ENCODE measurements at regions not wholly inside any gene's neighbourhood (a gene's known extent, or its start where the extent isn't known, plus 50 kb on each side); places are given as distances from the start of the nearest gene placed in this dataset.
A peak's percentile ranks its signal among the peaks of the same experiment; 100 is the strongest.

DNA sequence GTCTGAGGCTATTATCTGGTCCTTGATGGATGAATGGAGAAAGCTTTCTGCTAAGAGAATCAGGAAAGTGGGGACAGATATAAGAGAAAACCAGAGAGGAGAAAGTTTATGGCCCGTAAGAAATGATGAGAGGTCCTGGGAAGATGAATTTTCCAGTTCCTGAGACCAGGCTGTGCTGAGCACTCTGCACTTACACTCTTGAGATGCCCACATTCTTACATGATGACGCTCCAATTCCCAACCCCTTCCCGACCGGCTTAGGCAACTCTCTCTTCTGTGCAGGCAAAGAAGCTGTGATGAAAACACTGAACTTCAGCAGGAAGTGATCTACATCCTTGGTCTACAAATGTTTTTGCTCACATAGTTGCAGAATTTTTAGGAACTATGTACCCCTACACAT, 417.0 kb downstream of the ARHGEF28 start:
- TF ChIP-seq, protein P1, sequence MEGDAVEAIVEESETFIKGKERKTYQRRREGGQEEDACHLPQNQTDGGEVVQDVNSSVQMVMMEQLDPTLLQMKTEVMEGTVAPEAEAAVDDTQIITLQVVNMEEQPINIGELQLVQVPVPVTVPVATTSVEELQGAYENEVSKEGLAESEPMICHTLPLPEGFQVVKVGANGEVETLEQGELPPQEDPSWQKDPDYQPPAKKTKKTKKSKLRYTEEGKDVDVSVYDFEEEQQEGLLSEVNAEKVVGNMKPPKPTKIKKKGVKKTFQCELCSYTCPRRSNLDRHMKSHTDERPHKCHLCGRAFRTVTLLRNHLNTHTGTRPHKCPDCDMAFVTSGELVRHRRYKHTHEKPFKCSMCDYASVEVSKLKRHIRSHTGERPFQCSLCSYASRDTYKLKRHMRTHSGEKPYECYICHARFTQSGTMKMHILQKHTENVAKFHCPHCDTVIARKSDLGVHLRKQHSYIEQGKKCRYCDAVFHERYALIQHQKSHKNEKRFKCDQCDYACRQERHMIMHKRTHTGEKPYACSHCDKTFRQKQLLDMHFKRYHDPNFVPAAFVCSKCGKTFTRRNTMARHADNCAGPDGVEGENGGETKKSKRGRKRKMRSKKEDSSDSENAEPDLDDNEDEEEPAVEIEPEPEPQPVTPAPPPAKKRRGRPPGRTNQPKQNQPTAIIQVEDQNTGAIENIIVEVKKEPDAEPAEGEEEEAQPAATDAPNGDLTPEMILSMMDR (conservative IDR thresholded peaks at IDR 0.05; ENCODE audit: low read depth, low read length): no peak
- DNase-seq (ENCODE audit: low read depth): peak; percentile 63
- no peak overlapping the region for H3K4me3 ChIP-seq (ENCODE audit: low read length)

DNA sequence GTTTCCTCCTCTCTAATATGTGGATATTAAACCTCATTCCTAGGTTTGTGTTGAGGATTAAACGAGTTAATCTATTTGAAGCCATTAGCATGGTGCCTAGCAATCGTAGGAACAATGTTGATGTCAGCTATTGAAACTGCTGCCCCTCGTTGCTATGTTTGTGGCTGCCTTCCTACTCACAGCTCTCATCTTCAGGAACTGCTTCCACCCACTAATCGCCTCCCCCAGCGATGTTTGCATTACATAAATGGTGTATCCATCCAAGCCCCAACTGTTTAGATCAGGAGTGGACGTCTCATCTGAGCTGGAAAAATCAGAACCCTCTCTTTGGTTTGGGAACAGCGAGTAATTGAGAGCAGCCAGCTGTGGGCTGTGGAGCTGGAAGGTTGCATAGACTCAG, 416.6 kb downstream of the ARHGEF28 start:
- no peak overlapping the region for H3K4me3 ChIP-seq (ENCODE audit: low read length)
- TF ChIP-seq, protein P1 (conservative IDR thresholded peaks at IDR 0.05; ENCODE audit: low read depth, low read length): no peak
- DNase-seq (ENCODE audit: low read depth): no peak

DNA sequence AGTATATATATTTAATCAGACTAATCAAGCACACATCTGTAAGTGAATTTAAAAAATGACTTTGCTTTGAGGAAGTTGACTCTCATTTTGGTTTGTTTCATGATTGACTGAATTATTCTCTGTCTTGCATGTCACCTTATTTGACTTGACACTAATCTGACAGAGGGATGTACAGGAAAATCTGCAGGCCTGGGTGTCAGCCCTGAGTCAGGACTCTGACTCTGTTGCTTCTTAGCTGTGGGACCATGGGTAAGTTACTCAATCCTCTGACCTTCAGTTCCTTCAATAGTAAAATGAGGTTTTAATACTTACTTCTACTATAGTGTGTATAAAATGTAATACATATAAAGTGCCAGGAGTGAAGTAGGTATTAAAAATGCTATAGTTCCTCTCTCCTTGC, 415.9 kb downstream of the ARHGEF28 start:
- no peak overlapping the region for H3K4me3 ChIP-seq (ENCODE audit: low read length)
- no peak for DNase-seq (ENCODE audit: low read depth)
- TF ChIP-seq, protein P1 (conservative IDR thresholded peaks at IDR 0.05; ENCODE audit: low read depth, low read length): no peak

DNA sequence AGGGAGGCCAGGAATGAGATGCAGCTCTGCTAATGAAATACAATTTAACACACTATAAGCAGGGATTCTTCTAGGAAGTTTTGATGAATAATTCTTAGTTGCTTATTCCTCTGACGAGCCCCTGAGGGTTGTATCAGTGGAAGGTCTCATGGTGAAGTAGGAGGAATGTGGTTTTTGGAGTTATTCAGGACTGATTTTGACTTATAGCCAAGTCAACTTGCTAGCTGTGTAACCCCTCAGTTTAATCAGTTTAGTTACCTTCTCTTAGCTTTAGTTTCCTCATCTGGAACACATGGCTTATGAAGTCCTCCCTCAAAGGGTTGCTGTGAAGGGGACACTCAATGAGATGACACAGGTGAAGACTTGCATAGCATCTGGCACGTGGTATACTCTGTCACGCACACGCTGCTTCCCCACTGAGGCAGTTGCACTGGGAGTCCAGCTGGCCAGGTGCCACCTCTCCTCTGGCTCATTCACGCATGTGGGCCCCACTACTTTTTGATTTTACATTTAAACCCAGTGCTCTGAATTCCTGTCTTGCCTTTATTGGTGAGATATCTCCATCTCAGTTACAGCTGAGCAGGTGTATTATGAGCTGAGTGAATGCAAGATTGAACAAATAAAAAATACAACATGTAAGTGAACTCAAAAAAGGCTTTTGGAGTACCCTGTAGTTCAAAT, 415.0 kb downstream of the ARHGEF28 start:
- no peak for DNase-seq (ENCODE audit: low read depth)
- TF ChIP-seq, protein P1 (conservative IDR thresholded peaks at IDR 0.05; ENCODE audit: low read depth, low read length): no peak

DNA sequence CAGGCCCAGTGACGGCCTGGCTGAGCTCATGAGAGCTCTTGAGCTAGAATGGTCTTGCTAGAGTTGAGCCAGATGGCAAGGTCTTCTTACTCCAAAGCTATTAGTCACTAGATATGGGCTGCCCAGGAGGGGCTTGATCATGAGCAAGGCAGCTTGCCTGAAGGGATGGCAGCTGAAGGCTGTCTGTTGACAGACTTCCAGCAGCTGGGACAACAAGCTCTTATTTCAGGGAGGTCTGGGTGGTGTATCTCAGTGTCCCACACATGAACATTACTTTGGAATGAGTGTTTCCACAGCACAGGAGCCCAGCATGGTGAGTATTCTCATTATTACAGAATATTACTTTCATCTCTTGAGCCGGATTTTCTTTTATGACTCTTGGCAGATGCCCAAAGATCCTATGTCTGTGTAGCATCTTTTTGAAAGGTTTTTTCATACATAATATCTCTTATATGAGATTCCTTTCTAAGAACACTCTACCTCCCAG, 414.1 kb downstream of the ARHGEF28 start:
- H3K4me3 ChIP-seq (ENCODE audit: low read length): no peak overlapping the region
- DNase-seq (ENCODE audit: low read depth): no peak
- TF ChIP-seq, protein P1 (conservative IDR thresholded peaks at IDR 0.05; ENCODE audit: low read depth, low read length): no peak

More for the DNA sequence above, 415.0 kb downstream of the ARHGEF28 start:
- no peak overlapping the region for H3K4me3 ChIP-seq (ENCODE audit: low read length)

DNA sequence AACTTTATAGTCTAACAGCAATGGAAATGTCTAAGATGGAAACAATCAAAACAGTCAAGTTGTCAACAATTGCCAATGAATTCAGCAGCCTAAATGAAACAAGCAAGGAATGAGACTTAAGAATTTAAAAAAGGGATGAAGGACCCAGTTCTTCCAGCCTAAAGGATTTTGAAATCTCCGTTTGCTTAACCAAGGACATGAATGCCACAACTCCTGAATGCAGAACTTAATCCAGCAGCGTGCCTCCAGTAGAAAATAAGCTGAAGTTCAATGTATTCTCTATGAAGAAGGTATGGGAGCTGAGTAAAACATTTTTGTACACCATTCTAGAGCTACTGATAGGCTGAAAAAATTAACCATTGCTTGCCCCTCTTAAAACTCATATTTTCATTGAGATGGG, 411.3 kb downstream of the ARHGEF28 start:
- no peak for DNase-seq (ENCODE audit: low read depth)
- TF ChIP-seq, protein P1 (conservative IDR thresholded peaks at IDR 0.05; ENCODE audit: low read depth, low read length): no peak
- H3K4me3 ChIP-seq (ENCODE audit: low read length): no peak overlapping the region

DNA sequence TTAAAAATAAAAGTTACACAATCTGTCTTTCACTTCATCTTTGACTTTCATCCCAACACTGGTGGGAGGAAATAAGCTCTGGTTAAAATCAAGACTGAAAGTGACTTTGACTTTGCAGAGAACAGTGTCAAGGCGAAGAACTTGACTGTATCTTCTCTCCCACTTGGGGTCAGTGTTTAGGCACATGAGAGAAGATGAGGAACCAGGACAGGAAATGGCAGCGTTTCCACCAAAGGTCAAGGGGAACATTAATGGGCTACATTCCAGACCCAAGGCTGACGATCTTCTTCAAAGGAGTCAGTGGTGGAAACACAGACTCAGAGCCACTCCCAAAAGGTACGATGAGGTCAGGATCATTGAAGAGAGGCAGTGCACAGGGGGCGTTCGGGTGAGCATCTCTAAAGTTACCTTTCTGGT, 409.5 kb downstream of the ARHGEF28 start:
- TF ChIP-seq, protein P1 (conservative IDR thresholded peaks at IDR 0.05; ENCODE audit: low read depth, low read length): peak; percentile 22
- H3K4me3 ChIP-seq (ENCODE audit: low read length): no peak overlapping the region
- no peak for DNase-seq (ENCODE audit: low read depth)
